ENCODE measurements at regions not wholly inside any gene's neighbourhood (a gene's known extent, or its start where the extent isn't known, plus 50 kb on each side); places are given as distances from the start of the nearest gene placed in this dataset.

DNA sequence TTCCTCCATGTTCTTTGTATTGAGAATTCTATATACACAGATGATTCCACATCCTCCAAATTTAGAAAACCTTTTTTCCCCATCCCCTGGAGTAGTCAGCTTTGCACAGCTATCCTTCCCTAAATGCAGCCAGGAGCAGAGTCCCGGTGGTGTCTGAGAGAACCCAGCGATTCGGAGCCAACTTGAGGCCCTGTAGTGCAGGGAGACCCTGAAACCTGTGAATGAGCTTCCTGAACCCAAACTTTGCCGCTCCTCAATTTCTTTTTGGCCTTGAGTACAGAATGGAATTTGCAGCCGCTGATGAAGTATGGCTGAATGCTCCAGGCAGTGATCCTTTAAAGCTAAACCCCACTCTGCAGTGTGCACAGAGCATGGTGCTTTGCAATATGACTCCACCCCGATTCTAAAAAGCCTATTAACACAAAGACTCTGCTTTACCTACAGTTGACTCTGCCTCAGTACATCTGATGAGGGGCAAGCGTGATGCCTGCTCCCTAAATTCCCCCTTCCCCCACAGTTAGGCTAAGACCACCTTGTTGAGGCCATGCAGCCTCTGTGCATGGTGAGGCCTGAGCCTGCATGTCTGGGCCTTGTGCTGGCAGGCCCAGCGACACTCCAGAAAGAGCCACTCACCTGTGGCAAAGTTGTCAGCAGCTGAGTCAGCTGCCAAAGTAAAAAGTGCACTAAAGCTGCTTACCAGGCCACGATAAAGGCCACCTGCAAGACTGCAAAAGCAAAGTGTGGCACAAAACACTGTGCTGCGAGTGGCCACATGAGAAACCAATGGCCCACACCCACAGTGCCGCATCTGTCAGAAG, 82.1 kb downstream of the PLEKHG1 start:
- 86 to 91% methylated on average over 8 to 11 of the region's 11 CpGs for WGBS, 2 donors
- Histone ChIP-seq H3K9me3 (no peaks in the 10 kb centered on the region), H3K36me3 (replicated peaks in 1 of 2; ENCODE audit: insufficient read depth in 1 of 2, low read depth in 2 of 2) (no peaks in the 10 kb centered on the region), H3K27ac (no peak overlapping the region), H3K4me3 (no peak overlapping the region), H3K4me1 (no peaks in the 10 kb centered on the region), H3K27me3 (no peaks in the 10 kb centered on the region)
- intact Hi-C loops (cut with DNase I), result no loop called here
- DNase-seq (no peak), ATAC-seq (no peak)
- no peak for TF ChIP-seq POLR2A (IDR thresholded peaks at IDR 0.05)
- TF ChIP-seq, protein P1, sequence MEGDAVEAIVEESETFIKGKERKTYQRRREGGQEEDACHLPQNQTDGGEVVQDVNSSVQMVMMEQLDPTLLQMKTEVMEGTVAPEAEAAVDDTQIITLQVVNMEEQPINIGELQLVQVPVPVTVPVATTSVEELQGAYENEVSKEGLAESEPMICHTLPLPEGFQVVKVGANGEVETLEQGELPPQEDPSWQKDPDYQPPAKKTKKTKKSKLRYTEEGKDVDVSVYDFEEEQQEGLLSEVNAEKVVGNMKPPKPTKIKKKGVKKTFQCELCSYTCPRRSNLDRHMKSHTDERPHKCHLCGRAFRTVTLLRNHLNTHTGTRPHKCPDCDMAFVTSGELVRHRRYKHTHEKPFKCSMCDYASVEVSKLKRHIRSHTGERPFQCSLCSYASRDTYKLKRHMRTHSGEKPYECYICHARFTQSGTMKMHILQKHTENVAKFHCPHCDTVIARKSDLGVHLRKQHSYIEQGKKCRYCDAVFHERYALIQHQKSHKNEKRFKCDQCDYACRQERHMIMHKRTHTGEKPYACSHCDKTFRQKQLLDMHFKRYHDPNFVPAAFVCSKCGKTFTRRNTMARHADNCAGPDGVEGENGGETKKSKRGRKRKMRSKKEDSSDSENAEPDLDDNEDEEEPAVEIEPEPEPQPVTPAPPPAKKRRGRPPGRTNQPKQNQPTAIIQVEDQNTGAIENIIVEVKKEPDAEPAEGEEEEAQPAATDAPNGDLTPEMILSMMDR (IDR thresholded peaks at IDR 0.05), result no peak

DNA sequence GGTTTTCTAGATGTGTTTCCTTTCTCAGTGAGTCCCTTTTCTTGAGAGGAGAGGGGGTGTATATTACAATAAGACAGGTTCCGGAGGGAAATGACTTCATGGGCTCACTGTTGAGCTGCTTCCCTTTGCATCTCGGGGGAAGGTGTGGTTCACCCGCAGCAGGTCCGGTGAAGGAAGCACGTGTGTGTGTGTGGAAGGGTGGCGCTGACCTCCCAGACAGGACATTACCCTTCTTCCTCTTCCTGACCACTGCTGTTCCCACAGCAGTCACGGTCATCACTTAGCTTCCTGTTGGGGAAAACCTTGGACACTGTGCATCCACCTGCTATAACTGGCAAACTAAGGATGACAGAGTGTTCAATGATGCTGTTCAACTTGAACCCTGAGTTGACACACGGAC, 83.6 kb downstream of the PLEKHG1 start:
- WGBS, 2 donors, result 56 to 90% methylated on average over 8 of the region's 8 CpGs
- Histone ChIP-seq H3K27ac (peak overlapping the region in 1 of 4 donors; percentile 34), H3K4me1 (peaks cover 8% of the 10 kb centered on the region)

DNA sequence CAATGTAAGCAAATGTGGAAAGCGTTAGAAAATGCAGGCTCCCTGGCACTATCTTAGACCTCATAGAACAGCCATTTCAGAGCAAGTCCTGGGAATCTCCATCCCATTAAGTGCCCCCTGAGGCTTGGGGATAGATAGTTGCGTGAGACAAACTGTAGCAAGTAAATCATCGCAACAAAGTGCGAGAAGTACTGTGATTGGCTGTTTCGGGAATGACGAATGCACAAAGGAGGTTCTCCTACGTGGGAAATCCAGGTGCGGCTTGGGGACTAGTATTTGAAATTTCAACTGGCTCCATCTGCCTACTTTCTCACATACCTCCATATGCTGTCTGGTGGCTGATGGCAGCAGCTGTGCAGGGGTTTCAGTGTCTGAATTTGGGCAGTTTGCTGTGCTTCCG, 84.5 kb downstream of the PLEKHG1 start:
- TF ChIP-seq, protein P1 (IDR thresholded peaks at IDR 0.05), result no peak
- TF ChIP-seq POLR2A (IDR thresholded peaks at IDR 0.05), result no peak
- H3K27ac ChIP-seq, result peak overlapping the region in 2 of 4 donors; percentile 0 to 34
- 79 to 87% methylated on average over 9 of the region's 9 CpGs for WGBS, 2 donors
- intact Hi-C loops (cut with DNase I), result no loop called here
- ATAC-seq, result no peak
- no peaks in the 10 kb centered on the region for H3K27me3 ChIP-seq
- no peaks in the 10 kb centered on the region for H3K36me3 ChIP-seq (replicated peaks in 1 of 2; ENCODE audit: insufficient read depth in 1 of 2, low read depth in 2 of 2)
- no peak for DNase-seq
- peaks cover 8% of the 10 kb centered on the region for H3K4me1 ChIP-seq
- H3K9me3 ChIP-seq, result no peaks in the 10 kb centered on the region
- H3K4me3 ChIP-seq, result no peak overlapping the region

More for the DNA sequence above, 83.6 kb downstream of the PLEKHG1 start:
- Histone ChIP-seq H3K9me3 (no peaks in the 10 kb centered on the region), H3K4me3 (no peak overlapping the region), H3K36me3 (replicated peaks in 1 of 2; ENCODE audit: insufficient read depth in 1 of 2, low read depth in 2 of 2) (no peaks in the 10 kb centered on the region), H3K27me3 (no peaks in the 10 kb centered on the region)
- intact Hi-C loops (cut with DNase I), result no loop called here
- DNase-seq (peak in 1 of 4 donors; percentile 24), ATAC-seq (peak; percentile 54)
- TF ChIP-seq, protein P1 (IDR thresholded peaks at IDR 0.05), result no peak
- TF ChIP-seq POLR2A (IDR thresholded peaks at IDR 0.05), result no peak

DNA sequence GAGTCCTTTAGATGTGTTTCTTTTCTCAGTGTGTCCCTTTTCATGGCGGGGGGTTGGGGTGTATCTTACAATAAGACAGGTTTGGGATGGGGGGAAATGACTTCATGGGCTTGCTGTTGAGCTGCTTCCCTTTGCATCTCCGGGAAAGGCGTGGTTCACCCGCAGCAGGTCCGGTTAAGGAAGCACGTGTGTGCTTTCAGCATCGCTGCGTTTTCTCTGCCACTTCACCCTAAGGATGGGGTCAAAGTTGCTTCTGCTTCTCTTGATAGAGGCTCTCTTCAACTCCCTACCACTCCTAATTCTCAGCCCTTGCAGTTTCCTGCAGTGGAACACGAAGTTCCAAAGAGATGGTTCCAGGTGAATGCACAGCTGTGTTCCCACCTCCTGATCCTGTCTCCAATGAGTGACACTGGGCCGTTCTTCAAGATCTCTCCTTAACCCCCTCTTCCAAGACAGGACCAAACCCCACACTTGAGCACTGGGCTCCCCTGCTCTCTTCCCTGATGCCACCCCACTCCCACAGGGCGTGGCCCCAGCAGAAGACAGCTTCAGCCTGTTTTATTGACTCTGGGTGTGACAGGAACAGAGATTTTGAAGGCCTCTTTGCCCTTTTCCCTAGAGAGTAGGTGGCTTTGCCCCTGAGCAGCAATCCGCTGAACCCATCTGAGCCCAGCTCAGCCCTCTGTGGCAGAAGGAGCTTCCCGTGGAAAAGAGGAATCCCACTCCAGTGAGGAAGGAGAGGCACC, 85.2 kb downstream of the PLEKHG1 start:
- DNase-seq, result no peak
- Histone ChIP-seq H3K4me3 (no peak overlapping the region), H3K27me3 (no peaks in the 10 kb centered on the region), H3K9me3 (no peaks in the 10 kb centered on the region), H3K27ac (peak overlapping the region in 1 of 4 donors; percentile 34), H3K36me3 (replicated peaks in 1 of 2; ENCODE audit: insufficient read depth in 1 of 2, low read depth in 2 of 2) (no peaks in the 10 kb centered on the region), H3K4me1 (peaks cover 8% of the 10 kb centered on the region)
- intact Hi-C loops (cut with DNase I), result no loop called here
- peak; percentile 39 for ATAC-seq
- no peak for TF ChIP-seq POLR2A (IDR thresholded peaks at IDR 0.05)
- TF ChIP-seq, protein P1 (IDR thresholded peaks at IDR 0.05), result no peak
- WGBS, 2 donors, result 84 to 87% methylated on average over 13 of the region's 13 CpGs

Data from body of pancreas (tissue), 4 donors.